ENCODE measurements at regions not wholly inside any gene's neighbourhood (a gene's known extent, or its start where the extent isn't known, plus 50 kb on each side); places are given as distances from the start of the nearest gene placed in this dataset.

- Histone ChIP-seq H3K27ac (ENCODE audit: low read depth, low read length, poor library complexity, severe bottlenecking) (no peak overlapping the region), H3K9me3 (ENCODE audit: low read length) (no peaks in the 10 kb centered on the region), H3K4me2 (ENCODE audit: low read length) (no peak overlapping the region), H3K4me3 (ENCODE audit: low read depth, low read length, poor library complexity, severe bottlenecking) (no peak overlapping the region), H3K79me2 (ENCODE audit: insufficient read depth, low read depth, low read length) (no peaks in the 10 kb centered on the region), H2AFZ (ENCODE audit: low read length) (no peak overlapping the region), H3K4me1 (ENCODE audit: insufficient read depth, low read length, poor library complexity, severe bottlenecking) (no peaks in the 10 kb centered on the region), H4K20me1 (ENCODE audit: insufficient read depth, low read length) (no peaks in the 10 kb centered on the region), H3K9me2 (ENCODE audit: insufficient read depth, low read length) (no peaks in the 10 kb centered on the region), H3K36me3 (ENCODE audit: insufficient read depth, low read length) (no peaks in the 10 kb centered on the region)
- TF ChIP-seq, protein P1, sequence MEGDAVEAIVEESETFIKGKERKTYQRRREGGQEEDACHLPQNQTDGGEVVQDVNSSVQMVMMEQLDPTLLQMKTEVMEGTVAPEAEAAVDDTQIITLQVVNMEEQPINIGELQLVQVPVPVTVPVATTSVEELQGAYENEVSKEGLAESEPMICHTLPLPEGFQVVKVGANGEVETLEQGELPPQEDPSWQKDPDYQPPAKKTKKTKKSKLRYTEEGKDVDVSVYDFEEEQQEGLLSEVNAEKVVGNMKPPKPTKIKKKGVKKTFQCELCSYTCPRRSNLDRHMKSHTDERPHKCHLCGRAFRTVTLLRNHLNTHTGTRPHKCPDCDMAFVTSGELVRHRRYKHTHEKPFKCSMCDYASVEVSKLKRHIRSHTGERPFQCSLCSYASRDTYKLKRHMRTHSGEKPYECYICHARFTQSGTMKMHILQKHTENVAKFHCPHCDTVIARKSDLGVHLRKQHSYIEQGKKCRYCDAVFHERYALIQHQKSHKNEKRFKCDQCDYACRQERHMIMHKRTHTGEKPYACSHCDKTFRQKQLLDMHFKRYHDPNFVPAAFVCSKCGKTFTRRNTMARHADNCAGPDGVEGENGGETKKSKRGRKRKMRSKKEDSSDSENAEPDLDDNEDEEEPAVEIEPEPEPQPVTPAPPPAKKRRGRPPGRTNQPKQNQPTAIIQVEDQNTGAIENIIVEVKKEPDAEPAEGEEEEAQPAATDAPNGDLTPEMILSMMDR (conservative IDR thresholded peaks at IDR 0.05; ENCODE audit: low read length): no peak
- no peak for TF ChIP-seq EZH2phosphoT487 (IDR thresholded peaks at IDR 0.05; ENCODE audit: borderline replicate concordance, low read depth, low read length)
- POLR2A ChIA-PET: interaction anchor here (0.7 kb wide), 1 partner anchor 640 kb away, joined by 6 read pairs; no protein-coding TSS in a partner anchor
- DNase-seq (ENCODE audit: low spot score): no peak
- no TSS peak for BruUV-seq (replicated peaks)
- intact Hi-C loops (cut with micrococcal nuclease; ENCODE audit: unreplicated experiment): no loop called here
- CTCF ChIA-PET (ENCODE audit: unreplicated experiment): no interaction called here
These were observed 112.0 kb upstream of the CTNND2 start for GRCh38 chr5:12016159-12016746.

DNA sequence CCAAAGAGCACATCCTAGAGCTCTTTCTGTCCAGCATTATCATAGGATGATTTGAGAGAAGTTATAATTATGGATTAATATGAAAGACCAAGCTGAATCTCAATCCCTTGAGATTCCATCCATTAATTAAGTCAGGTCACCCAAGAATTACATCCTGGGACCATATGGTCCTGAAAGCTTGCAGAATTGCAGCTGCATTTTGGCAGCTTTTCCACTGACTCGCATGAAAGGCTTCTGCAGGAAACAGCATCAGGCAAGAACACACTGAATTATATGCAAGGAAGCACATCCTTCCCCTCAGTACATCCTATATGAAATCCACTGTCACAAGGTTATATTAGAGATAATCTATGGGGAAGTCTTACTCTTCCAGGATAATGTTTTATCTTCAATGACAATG lies 109.1 kb upstream of the CTNND2 start:
- no peaks in the 10 kb centered on the region for H3K79me2 ChIP-seq (ENCODE audit: insufficient read depth, low read depth, low read length)
- no peak for DNase-seq (ENCODE audit: low spot score)
- H3K4me2 ChIP-seq (ENCODE audit: low read length): no peak overlapping the region
- no peak overlapping the region for H3K27ac ChIP-seq (ENCODE audit: low read depth, low read length, poor library complexity, severe bottlenecking)
- no TSS peak for BruUV-seq (replicated peaks)
- H4K20me1 ChIP-seq (ENCODE audit: insufficient read depth, low read length): no peaks in the 10 kb centered on the region
- ChIA-PET CTCF (ENCODE audit: unreplicated experiment) (no interaction called here), POLR2A (interaction anchor here (0.5 kb wide), 1 partner anchor 146 kb away, joined by 3 read pairs; no protein-coding TSS in a partner anchor)
- H3K4me1 ChIP-seq (ENCODE audit: insufficient read depth, low read length, poor library complexity, severe bottlenecking): no peaks in the 10 kb centered on the region
- H3K9me2 ChIP-seq (ENCODE audit: insufficient read depth, low read length): no peaks in the 10 kb centered on the region
- no peak overlapping the region for H2AFZ ChIP-seq (ENCODE audit: low read length)
- H3K4me3 ChIP-seq (ENCODE audit: low read depth, low read length, poor library complexity, severe bottlenecking): no peak overlapping the region
- intact Hi-C loops (cut with micrococcal nuclease; ENCODE audit: unreplicated experiment): no loop called here
- no peaks in the 10 kb centered on the region for H3K36me3 ChIP-seq (ENCODE audit: insufficient read depth, low read length)
- H3K9me3 ChIP-seq (ENCODE audit: low read length): no peaks in the 10 kb centered on the region
- no peak for TF ChIP-seq EZH2phosphoT487 (IDR thresholded peaks at IDR 0.05; ENCODE audit: borderline replicate concordance, low read depth, low read length)
- TF ChIP-seq, protein P1 (conservative IDR thresholded peaks at IDR 0.05; ENCODE audit: low read length): no peak

DNA sequence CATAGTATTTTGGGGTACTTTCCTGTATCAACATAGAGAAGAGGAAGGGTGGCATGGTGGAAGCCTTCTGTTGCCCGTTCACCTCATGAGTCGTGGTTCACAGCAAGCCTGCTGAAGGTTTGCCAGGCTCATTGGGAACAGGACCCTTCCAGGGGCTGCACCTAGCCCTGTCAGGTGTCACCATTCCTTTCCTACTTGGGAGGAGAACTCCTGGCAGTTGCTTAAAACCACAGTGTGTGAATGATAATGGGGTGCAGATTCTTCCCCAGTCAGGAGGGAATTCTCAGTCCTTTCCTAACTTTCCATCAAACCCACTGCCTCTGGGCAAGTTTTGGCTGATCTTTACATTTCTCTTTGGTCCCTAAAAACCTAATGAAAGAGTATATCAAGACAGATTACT lies 99.4 kb upstream of the CTNND2 start:
- Histone ChIP-seq H3K27ac (ENCODE audit: low read depth, low read length, poor library complexity, severe bottlenecking) (no peak overlapping the region), H3K4me2 (ENCODE audit: low read length) (no peak overlapping the region), H3K4me3 (ENCODE audit: low read depth, low read length, poor library complexity, severe bottlenecking) (no peak overlapping the region), H3K9me2 (ENCODE audit: insufficient read depth, low read length) (no peaks in the 10 kb centered on the region), H3K36me3 (ENCODE audit: insufficient read depth, low read length) (no peaks in the 10 kb centered on the region), H4K20me1 (ENCODE audit: insufficient read depth, low read length) (no peaks in the 10 kb centered on the region), H3K9me3 (ENCODE audit: low read length) (no peaks in the 10 kb centered on the region), H3K4me1 (ENCODE audit: insufficient read depth, low read length, poor library complexity, severe bottlenecking) (no peaks in the 10 kb centered on the region), H2AFZ (ENCODE audit: low read length) (no peak overlapping the region), H3K79me2 (ENCODE audit: insufficient read depth, low read depth, low read length) (no peaks in the 10 kb centered on the region)
- no peak for DNase-seq (ENCODE audit: low spot score)
- TF ChIP-seq, protein P1 (conservative IDR thresholded peaks at IDR 0.05; ENCODE audit: low read length): no peak
- TF ChIP-seq EZH2phosphoT487 (IDR thresholded peaks at IDR 0.05; ENCODE audit: borderline replicate concordance, low read depth, low read length): no peak
- no TSS peak for BruUV-seq (replicated peaks)
- intact Hi-C loops (cut with micrococcal nuclease; ENCODE audit: unreplicated experiment): no loop called here
- POLR2A ChIA-PET: no interaction called here
- CTCF ChIA-PET (ENCODE audit: unreplicated experiment): no interaction called here
